ENCODE measurements at regions not wholly inside any gene's neighbourhood (a gene's known extent, or its start where the extent isn't known, plus 50 kb on each side); places are given as distances from the start of the nearest gene placed in this dataset.
"Not testable (repeated sequence)": the region's sequence is repeated elsewhere in the genome, so short reads cannot be mapped to it uniquely, and the experiment has no call there.

- DNase-seq, result peak; percentile 54
These were observed 162.2 kb downstream of the GJA1 start for GRCh38 chr6:121597654-121598053.

- DNase-seq, result not testable (repeated sequence)
These were observed 163.9 kb downstream of the GJA1 start for GRCh38 chr6:121599331-121599730.

- DNase-seq, result no peak
These were observed 165.1 kb downstream of the GJA1 start for GRCh38 chr6:121600389-121601168.

- no peak for DNase-seq
These were observed 168.0 kb downstream of the GJA1 start for GRCh38 chr6:121603486-121603885.

- DNase-seq, result no peak
These were observed 172.3 kb downstream of the GJA1 start for GRCh38 chr6:121607721-121608120.

GRCh38 chr6:121608270-121608669 lies 172.8 kb downstream of the GJA1 start:
- DNase-seq, result no peak

GRCh38 chr6:121609281-121609680 lies 173.8 kb downstream of the GJA1 start:
- DNase-seq, result no peak

- DNase-seq, result no peak
These were observed 177.5 kb downstream of the GJA1 start for GRCh38 chr6:121612927-121613326.

GRCh38 chr6:121614115-121614514 lies 178.7 kb downstream of the GJA1 start:
- DNase-seq, result peak; percentile 60

GRCh38 chr6:121615493-121615892 lies 180.0 kb downstream of the GJA1 start:
- no peak for DNase-seq

- DNase-seq, result no peak
These were observed 181.0 kb downstream of the GJA1 start for GRCh38 chr6:121616406-121616805.

- no peak for DNase-seq
These were observed 181.9 kb downstream of the GJA1 start for GRCh38 chr6:121617388-121617787.

- no peak for DNase-seq
These were observed 183.6 kb downstream of the GJA1 start for GRCh38 chr6:121619013-121619412.

GRCh38 chr6:121619987-121620740 lies 184.7 kb downstream of the GJA1 start:
- no peak for DNase-seq

GRCh38 chr6:121627761-121628160 lies 192.3 kb downstream of the GJA1 start:
- DNase-seq, result no peak

GRCh38 chr6:121630716-121631115 lies 195.3 kb downstream of the GJA1 start:
- no peak for DNase-seq

GRCh38 chr6:121631752-121632151 lies 196.3 kb downstream of the GJA1 start:
- DNase-seq, result not testable (repeated sequence)

GRCh38 chr6:121633309-121633708 lies 197.9 kb downstream of the GJA1 start:
- no peak for DNase-seq

- DNase-seq, result not testable (repeated sequence)
These were observed 199.1 kb downstream of the GJA1 start for GRCh38 chr6:121634586-121634985.

GRCh38 chr6:121635355-121635754 lies 199.9 kb downstream of the GJA1 start:
- DNase-seq, result no peak

GRCh38 chr6:121636217-121636616 lies 200.8 kb downstream of the GJA1 start:
- not testable (repeated sequence) for DNase-seq

- DNase-seq, result peak; percentile 36
These were observed 203.6 kb downstream of the GJA1 start for GRCh38 chr6:121639021-121639420.

- no peak for DNase-seq
These were observed 205.7 kb downstream of the GJA1 start for GRCh38 chr6:121641158-121641557.

GRCh38 chr6:121645100-121645745 lies 209.8 kb downstream of the GJA1 start:
- peak; percentile 76 for DNase-seq
